DND-41 (cell line): ENCODE measurements at regions not wholly inside any gene's neighbourhood (a gene's known extent, or its start where the extent isn't known, plus 50 kb on each side); places are given as distances from the start of the nearest gene placed in this dataset.

Experiments
- ATAC-seq: fragments of 200-7000 bp; cut with Tn5 transposase; 3 replicates; pipeline ENCODE4 v1.9.1; 2021; ENCODE audit warnings: low read depth; ENCODE audit not compliant: insufficient read depth
- DNase-seq: peaks from one replicate; pipeline ENCODE4 v3.0.0-alpha.2; 2020
- H2AFZ ChIP-seq: 2 replicates; pipeline ENCODE4 v1.6.0; 2012; ENCODE audit warnings: low read depth, low read length
- H3K27ac ChIP-seq: 2 replicates; pipeline ENCODE4 v1.5.1; 2012; ENCODE audit warnings: low read length, inconsistent platforms
- H3K27me3 ChIP-seq: fragments of 200-600 bp; sonication (generic); 2 replicates; pipeline ENCODE4 v1.6.0; 2012; ENCODE audit warnings: low read length, mild to moderate bottlenecking, inconsistent platforms; ENCODE audit not compliant: insufficient read depth, poor library complexity
- H3K36me3 ChIP-seq: 2 replicates; pipeline ENCODE4 v1.5.1; 2012; ENCODE audit warnings: low read length, inconsistent platforms; ENCODE audit not compliant: insufficient read depth
- H3K4me1 ChIP-seq: 2 replicates; pipeline ENCODE4 v1.5.1; 2012; ENCODE audit warnings: mild to moderate bottlenecking, low read length; ENCODE audit not compliant: insufficient read depth
- H3K4me2 ChIP-seq: 2 replicates; pipeline ENCODE4 v1.6.0; 2012; ENCODE audit warnings: mild to moderate bottlenecking, moderate library complexity, low read length, inconsistent platforms; ENCODE audit not compliant: insufficient read depth
- H3K4me3 ChIP-seq, 2 experiments: fragments of 200-600 bp in 1 of 2; shearing (Covaris generic) in 1 of 2; 2 replicates each; pipeline ENCODE4 v1.5.1; 2012 to 2016; ENCODE audit warnings: inconsistent platforms in 2 of 2, low read length in 2 of 2, mild to moderate bottlenecking in 2 of 2, low read depth in 1 of 2, moderate library complexity in 1 of 2
- H3K79me2 ChIP-seq: 2 replicates; pipeline ENCODE4 v1.6.0; 2012; ENCODE audit warnings: low read length, inconsistent platforms; ENCODE audit not compliant: insufficient read depth
- H3K9ac ChIP-seq: 2 replicates; pipeline ENCODE4 v1.6.0; 2012; ENCODE audit warnings: low read depth, mild to moderate bottlenecking, inconsistent platforms, low read length, moderate library complexity
- H3K9me3 ChIP-seq: 2 replicates; pipeline ENCODE4 v1.5.1; 2012; ENCODE audit warnings: low read length, moderate library complexity, mild to moderate bottlenecking, inconsistent platforms; ENCODE audit not compliant: insufficient read depth, severe bottlenecking
- H4K20me1 ChIP-seq: 2 replicates; pipeline ENCODE4 v1.6.0; 2012; ENCODE audit warnings: low read length; ENCODE audit not compliant: insufficient read depth
- CTCF ChIP-seq: IDR thresholded peaks from 2 replicates; pipeline ENCODE4 v1.5.1; 2012; ENCODE audit warnings: borderline replicate concordance, low read length, moderate library complexity, mild to moderate bottlenecking; ENCODE audit not compliant: poor library complexity, severe bottlenecking; ENCODE audit errors: extremely low read depth
- EZH2 ChIP-seq: IDR thresholded peaks from 3 replicates; pipeline ENCODE4 v1.6.1; 2012; ENCODE audit warnings: borderline replicate concordance, low read depth, mild to moderate bottlenecking, moderate library complexity, low read length, inconsistent platforms; ENCODE audit not compliant: severe bottlenecking

GRCh38 chr7:51869452-51869851 is 552.8 kb upstream of the COBL start:
- DNase-seq (no peak), ATAC-seq (no peak)
- TF ChIP-seq CTCF (no peak), EZH2 (no peak)
- H2AFZ ChIP-seq = no peak overlapping the region
- no peaks in the 10 kb centered on the region for H3K79me2 ChIP-seq
- H3K4me2 ChIP-seq = no peak overlapping the region
- no peaks in the 10 kb centered on the region for H3K36me3 ChIP-seq
- H3K9ac ChIP-seq = no peak overlapping the region
- no peak overlapping the region for H3K4me3 ChIP-seq
- H3K27me3 ChIP-seq = no peaks in the 10 kb centered on the region
- H3K9me3 ChIP-seq = no peaks in the 10 kb centered on the region
- H3K27ac ChIP-seq = no peak overlapping the region
- H3K4me1 ChIP-seq = no peaks in the 10 kb centered on the region
- H4K20me1 ChIP-seq = no peaks in the 10 kb centered on the region

DNA sequence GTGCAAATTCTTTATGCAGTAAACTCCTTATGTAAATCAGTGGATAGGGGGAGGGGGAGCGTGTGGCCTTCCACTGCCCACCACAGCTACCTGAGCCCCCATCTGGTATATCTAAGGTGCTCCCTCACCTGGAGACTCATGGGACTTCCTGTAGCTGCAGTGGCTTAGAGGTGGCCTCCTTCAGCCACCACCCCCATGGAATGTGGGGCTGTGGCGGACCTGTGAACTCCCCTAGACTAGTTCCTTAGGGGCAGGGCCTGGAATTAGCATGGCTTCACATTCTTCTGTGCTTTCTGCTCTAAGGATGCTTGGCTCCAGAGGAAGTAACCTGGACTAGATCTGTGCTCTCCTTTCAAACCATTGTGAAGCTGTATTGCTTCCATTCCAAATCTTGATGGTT is 550.5 kb upstream of the COBL start:
- ATAC-seq (no peak), DNase-seq (no peak)
- no peaks in the 10 kb centered on the region for H3K36me3 ChIP-seq
- H2AFZ ChIP-seq = no peak overlapping the region
- no peaks in the 10 kb centered on the region for H3K4me1 ChIP-seq
- no peaks in the 10 kb centered on the region for H3K9me3 ChIP-seq
- no peak overlapping the region for H3K27ac ChIP-seq
- no peak overlapping the region for H3K4me3 ChIP-seq
- H3K27me3 ChIP-seq = no peaks in the 10 kb centered on the region
- H4K20me1 ChIP-seq = no peaks in the 10 kb centered on the region
- H3K9ac ChIP-seq = no peak overlapping the region
- no peak for TF ChIP-seq EZH2
- TF ChIP-seq CTCF = no peak
- H3K79me2 ChIP-seq = no peaks in the 10 kb centered on the region
- no peak overlapping the region for H3K4me2 ChIP-seq

DNA sequence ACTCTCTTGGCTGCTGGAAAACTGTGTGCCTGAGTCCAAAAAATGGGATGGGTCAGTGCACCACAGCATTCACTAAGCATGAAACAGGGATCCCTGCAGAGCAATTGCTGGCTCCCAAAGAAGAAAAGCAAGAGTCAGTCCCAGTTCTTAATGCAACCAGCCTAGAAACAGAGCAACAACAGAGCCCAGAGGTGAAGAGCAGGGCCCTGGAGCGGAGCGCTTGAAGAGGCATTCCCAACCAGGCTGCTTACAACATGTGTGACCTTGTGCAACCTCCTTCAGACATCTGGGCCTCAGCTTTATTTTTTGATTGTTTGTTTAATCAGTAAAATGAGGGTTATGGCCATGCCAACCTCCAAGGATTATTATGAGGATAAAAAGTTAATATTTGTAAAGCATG is 543.7 kb upstream of the COBL start:
- peaks cover 2% of the 10 kb centered on the region for H3K9me3 ChIP-seq
- no peaks in the 10 kb centered on the region for H4K20me1 ChIP-seq
- H3K4me1 ChIP-seq = no peaks in the 10 kb centered on the region
- H3K4me3 ChIP-seq = no peak overlapping the region
- no peak overlapping the region for H2AFZ ChIP-seq
- no peak overlapping the region for H3K9ac ChIP-seq
- no peak overlapping the region for H3K27ac ChIP-seq
- H3K27me3 ChIP-seq = no peaks in the 10 kb centered on the region
- H3K4me2 ChIP-seq = no peak overlapping the region
- H3K36me3 ChIP-seq = no peaks in the 10 kb centered on the region
- DNase-seq (no peak), ATAC-seq (no peak)
- no peaks in the 10 kb centered on the region for H3K79me2 ChIP-seq
- TF ChIP-seq EZH2 = no peak
- TF ChIP-seq CTCF = no peak

DNA sequence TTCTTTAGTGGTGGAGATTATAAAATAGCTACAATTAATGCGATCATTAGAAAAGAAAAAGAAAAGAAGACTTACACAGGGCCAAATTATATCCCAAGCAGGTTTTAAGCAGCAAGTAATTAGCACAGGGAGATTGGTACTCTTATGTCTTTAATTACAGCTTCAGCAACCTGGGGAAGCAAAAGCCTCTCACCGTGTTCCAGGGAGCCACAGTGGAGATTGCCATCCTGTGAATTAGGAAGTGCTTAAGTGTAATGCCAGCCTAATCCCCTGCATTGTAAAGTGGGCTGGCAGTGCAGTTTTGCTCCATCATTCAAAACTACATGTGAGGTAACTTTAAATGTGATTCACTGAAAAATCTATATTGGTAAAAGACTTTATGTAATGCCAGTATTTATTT is 533.5 kb upstream of the COBL start:
- H3K4me3 ChIP-seq = no peak overlapping the region
- H3K9ac ChIP-seq = no peak overlapping the region
- no peaks in the 10 kb centered on the region for H3K36me3 ChIP-seq
- DNase-seq (no peak), ATAC-seq (no peak)
- no peaks in the 10 kb centered on the region for H3K4me1 ChIP-seq
- no peaks in the 10 kb centered on the region for H4K20me1 ChIP-seq
- no peak overlapping the region for H3K27ac ChIP-seq
- no peak overlapping the region for H3K4me2 ChIP-seq
- peaks cover 3% of the 10 kb centered on the region for H3K9me3 ChIP-seq
- H2AFZ ChIP-seq = no peak overlapping the region
- H3K27me3 ChIP-seq = no peaks in the 10 kb centered on the region
- TF ChIP-seq EZH2 = no peak
- TF ChIP-seq CTCF = no peak
- H3K79me2 ChIP-seq = no peaks in the 10 kb centered on the region
